NCI-H2196 (cell line): ENCODE measurements at regions not wholly inside any gene's neighbourhood (a gene's known extent, or its start where the extent isn't known, plus 50 kb on each side); places are given as distances from the start of the nearest gene placed in this dataset.

ENCODE experiments used
- DNase-seq: peaks from one replicate; lab custom pipeline; 2025; ENCODE audit not compliant: unreplicated experiment; lab: John Stamatoyannopoulos, UW

- no peak for DNase-seq
Measured at GRCh38 chr6:28732052-28732451, 191.7 kb downstream of the TRIM27 start.

- no peak for DNase-seq
Measured at GRCh38 chr6:28734443-28734959, 189.3 kb downstream of the TRIM27 start.

- no peak for DNase-seq
Measured at GRCh38 chr6:28736121-28736520, 187.7 kb downstream of the TRIM27 start.

- no peak for DNase-seq
Measured at GRCh38 chr6:28737750-28738395, 185.9 kb downstream of the TRIM27 start.

GRCh38 chr6:28738396-28738765, 185.4 kb downstream of the TRIM27 start:
- DNase-seq = no peak

GRCh38 chr6:28741363-28741762, 182.4 kb downstream of the TRIM27 start:
- no peak for DNase-seq

GRCh38 chr6:28742668-28743270, 181.0 kb downstream of the TRIM27 start:
- no peak for DNase-seq

- no peak for DNase-seq
Measured at GRCh38 chr6:28743271-28743789, 180.5 kb downstream of the TRIM27 start.

GRCh38 chr6:28747083-28747630, 176.6 kb downstream of the TRIM27 start:
- DNase-seq = no peak

- no peak for DNase-seq
Measured at GRCh38 chr6:28747631-28748157, 176.1 kb downstream of the TRIM27 start.

GRCh38 chr6:28748192-28748591, 175.6 kb downstream of the TRIM27 start:
- DNase-seq = no peak

- no peak for DNase-seq
Measured at GRCh38 chr6:28750926-28751458, 172.8 kb downstream of the TRIM27 start.

GRCh38 chr6:28751514-28751913, 172.3 kb downstream of the TRIM27 start:
- DNase-seq = no peak

GRCh38 chr6:28751963-28752350, 171.8 kb downstream of the TRIM27 start:
- DNase-seq = no peak

- DNase-seq = no peak
Measured at GRCh38 chr6:28757429-28758045, 166.2 kb downstream of the TRIM27 start.

GRCh38 chr6:28758046-28758817, 165.6 kb downstream of the TRIM27 start:
- no peak for DNase-seq

GRCh38 chr6:28758818-28759235, 165.0 kb downstream of the TRIM27 start:
- DNase-seq = no peak

GRCh38 chr6:28764014-28764723, 159.6 kb downstream of the TRIM27 start:
- no peak for DNase-seq

- DNase-seq = no peak
Measured at GRCh38 chr6:28764761-28765282, 159.0 kb downstream of the TRIM27 start.

GRCh38 chr6:28765978-28766351, 157.8 kb downstream of the TRIM27 start:
- no peak for DNase-seq
